GM23248 (cell line): ENCODE measurements at regions not wholly inside any gene's neighbourhood (a gene's known extent, or its start where the extent isn't known, plus 50 kb on each side); places are given as distances from the start of the nearest gene placed in this dataset.
A peak's percentile ranks its signal among the peaks of the same experiment; 100 is the strongest.

Experiments used
- DNase-seq: peaks from one replicate; pipeline ENCODE4 v3.0.0-alpha.2; 2015
- H2AFZ ChIP-seq: fragments of 200-600 bp; sonication (generic); 2 replicates; pipeline ENCODE4 v1.6.1; 2016; ENCODE audit warnings: antibody characterized with exemption
- H3F3A ChIP-seq: fragments of 200-600 bp; sonication (generic); 2 replicates; pipeline ENCODE4 v1.6.1; 2016; ENCODE audit warnings: mild to moderate bottlenecking, antibody characterized with exemption, mixed run types; ENCODE audit not compliant: insufficient read depth
- H3K27ac ChIP-seq: fragments of 200-600 bp; sonication (generic); 2 replicates; pipeline ENCODE4 v1.5.1; 2016; ENCODE audit warnings: mild to moderate bottlenecking
- H3K27me3 ChIP-seq: fragments of 200-600 bp; sonication (generic); replicated peaks from 2 replicates; pipeline ENCODE4 v1.6.1; 2016; ENCODE audit warnings: mild to moderate bottlenecking; ENCODE audit not compliant: insufficient read depth
- H3K36me3 ChIP-seq: fragments of 200-600 bp; sonication (generic); 2 replicates; pipeline ENCODE4 v1.6.1; 2016; ENCODE audit warnings: low read depth, mild to moderate bottlenecking
- H3K4me1 ChIP-seq: fragments of 200-600 bp; sonication (generic); 2 replicates; pipeline ENCODE4 v1.6.1; 2016; ENCODE audit warnings: mild to moderate bottlenecking; ENCODE audit not compliant: insufficient read depth
- H3K4me2 ChIP-seq: fragments of 200-600 bp; sonication (generic); one replicate; pipeline ENCODE4 v1.6.1; 2016; ENCODE audit warnings: mild to moderate bottlenecking; ENCODE audit not compliant: unreplicated experiment
- H3K4me3 ChIP-seq: fragments of 200-600 bp; sonication (generic); 2 replicates; pipeline ENCODE4 v1.5.1; 2016; ENCODE audit warnings: mild to moderate bottlenecking
- H3K79me2 ChIP-seq: fragments of 200-600 bp; sonication (generic); 2 replicates; pipeline ENCODE4 v1.6.1; 2016; ENCODE audit warnings: mild to moderate bottlenecking; ENCODE audit not compliant: insufficient read depth
- H3K9ac ChIP-seq: fragments of 200-600 bp; sonication (generic); 2 replicates; pipeline ENCODE4 v1.6.1; 2016; ENCODE audit warnings: mild to moderate bottlenecking
- H3K9me2 ChIP-seq: fragments of 200-600 bp; sonication (generic); 2 replicates; pipeline ENCODE4 v1.6.1; 2016; ENCODE audit warnings: mixed run types, mild to moderate bottlenecking, moderate library complexity; ENCODE audit not compliant: insufficient read depth
- H3K9me3 ChIP-seq: fragments of 200-600 bp; sonication (generic); one replicate; pipeline ENCODE4 v1.6.1; 2017; ENCODE audit warnings: low read depth
- H4K20me1 ChIP-seq: fragments of 200-600 bp; sonication (generic); 2 replicates; pipeline ENCODE4 v1.6.0; 2016; ENCODE audit not compliant: insufficient read depth
- EZH2 ChIP-seq: fragments of 200-600 bp; sonication (generic); IDR thresholded peaks from 2 replicates; pipeline ENCODE4 v1.6.1; 2018; ENCODE audit warnings: antibody characterized with exemption, mild to moderate bottlenecking; ENCODE audit not compliant: insufficient read depth, poor library complexity, severe bottlenecking
- EZH2phosphoT487 ChIP-seq: fragments of 200-600 bp; sonication (generic); IDR thresholded peaks from 2 replicates; pipeline ENCODE4 v1.6.1; 2018; ENCODE audit warnings: antibody characterized with exemption, moderate library complexity, mild to moderate bottlenecking, low read depth; ENCODE audit not compliant: insufficient read depth
- WGBS, 2 experiments: methylation state at CpG; one replicate each; pipeline ENCODE4 v1.1.6; 2015 to 2017; ENCODE audit warnings: low lambda C conversion rate in 2 of 2, low coverage in 1 of 2; ENCODE audit errors: missing lambda C conversion rate in 2 of 2; 5-methylcytosine and 5-hydroxymethylcytosine counted together
- in situ Hi-C: fragments of 300-500 bp; cut with MboI; formaldehyde crosslinking; loops from 2 replicates; pipeline ENCODE4 v1.15.0; 2020

GRCh38 chr11:131037873-131038272, 121.6 kb upstream of the SNX19 start:
- H3K9me3 ChIP-seq: no peaks in the 10 kb centered on the region
- no peak overlapping the region for H2AFZ ChIP-seq
- H3K9me2 ChIP-seq: no peaks in the 10 kb centered on the region
- WGBS, 2 experiments: 44 to 45% methylated on average over 7 of the region's 7 CpGs
- no peaks in the 10 kb centered on the region for H3K79me2 ChIP-seq
- H3K27ac ChIP-seq: no peak overlapping the region
- DNase-seq: no peak
- H3K4me1 ChIP-seq: peaks cover 37% of the 10 kb centered on the region
- H3K4me3 ChIP-seq: no peak overlapping the region
- H3K4me2 ChIP-seq: no peak overlapping the region
- in situ Hi-C loops: no loop called here
- no peak for TF ChIP-seq EZH2phosphoT487
- no peak for TF ChIP-seq EZH2
- no peak overlapping the region for H3K9ac ChIP-seq
- peaks cover 36% of the 10 kb centered on the region for H3F3A ChIP-seq
- no peaks in the 10 kb centered on the region for H3K36me3 ChIP-seq
- no peaks in the 10 kb centered on the region for H4K20me1 ChIP-seq
- H3K27me3 ChIP-seq: no peaks in the 10 kb centered on the region

GRCh38 chr11:131038597-131038996, 122.3 kb upstream of the SNX19 start:
- Histone ChIP-seq H3K4me2 (no peak overlapping the region), H3K9ac (no peak overlapping the region), H3K36me3 (no peaks in the 10 kb centered on the region), H3K9me2 (no peaks in the 10 kb centered on the region), H3K27ac (no peak overlapping the region), H3K4me1 (peaks cover 29% of the 10 kb centered on the region), H4K20me1 (no peaks in the 10 kb centered on the region), H3K27me3 (no peaks in the 10 kb centered on the region), H2AFZ (no peak overlapping the region), H3K9me3 (no peaks in the 10 kb centered on the region), H3F3A (peaks cover 31% of the 10 kb centered on the region), H3K79me2 (no peaks in the 10 kb centered on the region), H3K4me3 (no peak overlapping the region)
- peak; percentile 53 for DNase-seq
- WGBS, 2 experiments: 34 to 36% methylated on average over 5 of the region's 5 CpGs
- no peak for TF ChIP-seq EZH2
- TF ChIP-seq EZH2phosphoT487: no peak
- in situ Hi-C loops: no loop called here

GRCh38 chr11:131041331-131042040, 125.2 kb upstream of the SNX19 start:
- in situ Hi-C loops: no loop called here
- Histone ChIP-seq H3K79me2 (no peaks in the 10 kb centered on the region), H3K9ac (peak overlapping the region; percentile 19), H3K4me2 (peak overlapping the region; percentile 44), H3K27me3 (no peaks in the 10 kb centered on the region), H3K36me3 (no peaks in the 10 kb centered on the region), H3F3A (peaks cover 20% of the 10 kb centered on the region), H3K4me3 (peak overlapping the region; percentile 26; the same call in 1 of the 2 replicates), H3K9me3 (no peaks in the 10 kb centered on the region), H2AFZ (peak overlapping the region; percentile 43), H3K4me1 (peaks cover 25% of the 10 kb centered on the region), H4K20me1 (no peaks in the 10 kb centered on the region), H3K9me2 (no peaks in the 10 kb centered on the region), H3K27ac (peak overlapping the region; percentile 75)
- 7 to 8% methylated on average over 5 of the region's 5 CpGs for WGBS, 2 experiments
- peak; percentile 71 for DNase-seq
- no peak for TF ChIP-seq EZH2
- TF ChIP-seq EZH2phosphoT487: no peak

- H3K79me2 ChIP-seq: no peaks in the 10 kb centered on the region
- no peaks in the 10 kb centered on the region for H3K9me2 ChIP-seq
- H3K4me1 ChIP-seq: peaks cover 25% of the 10 kb centered on the region
- no peaks in the 10 kb centered on the region for H3K27me3 ChIP-seq
- no peaks in the 10 kb centered on the region for H4K20me1 ChIP-seq
- peak overlapping the region; percentile 43 for H2AFZ ChIP-seq
- H3K9ac ChIP-seq: peak overlapping the region; percentile 19; the same call in 1 of the 2 replicates
- WGBS, 2 experiments: 11 to 16% methylated on average over 1 of the region's 1 CpG
- H3K4me3 ChIP-seq: no peak overlapping the region
- H3F3A ChIP-seq: peaks cover 20% of the 10 kb centered on the region
- DNase-seq: peak; percentile 73
- peak overlapping the region; percentile 75 for H3K27ac ChIP-seq
- H3K9me3 ChIP-seq: no peaks in the 10 kb centered on the region
- peak overlapping the region; percentile 44 for H3K4me2 ChIP-seq
- TF ChIP-seq EZH2phosphoT487 (no peak), EZH2 (no peak)
- H3K36me3 ChIP-seq: no peaks in the 10 kb centered on the region
- in situ Hi-C loops: no loop called here
These were observed 125.7 kb upstream of the SNX19 start for GRCh38 chr11:131042041-131042390.
